Suprapubic skin (tissue), 3 donors: ENCODE measurements at regions not wholly inside any gene's neighbourhood (a gene's known extent, or its start where the extent isn't known, plus 50 kb on each side); places are given as distances from the start of the nearest gene placed in this dataset.

Experiments used
- EP300 ChIP-seq: sonication (generic); formaldehyde crosslinking; IDR thresholded peaks from one replicate; pipeline ENCODE4 v1.6.1; 2017; ENCODE audit warnings: antibody characterized with exemption
- TF ChIP-seq, protein P1 (sequence below), 2 donors: fragments of 200-600 bp in 1 of 2; fragments of 450-650 bp in 1 of 2; sonication (generic) in 1 of 2; IDR thresholded peaks; one replicate each; pipeline ENCODE4 v1.5.1; 2016 to 2019; ENCODE audit warnings: antibody characterized with exemption in 2 of 2, mild to moderate bottlenecking in 1 of 2, moderate library complexity in 1 of 2

DNA sequence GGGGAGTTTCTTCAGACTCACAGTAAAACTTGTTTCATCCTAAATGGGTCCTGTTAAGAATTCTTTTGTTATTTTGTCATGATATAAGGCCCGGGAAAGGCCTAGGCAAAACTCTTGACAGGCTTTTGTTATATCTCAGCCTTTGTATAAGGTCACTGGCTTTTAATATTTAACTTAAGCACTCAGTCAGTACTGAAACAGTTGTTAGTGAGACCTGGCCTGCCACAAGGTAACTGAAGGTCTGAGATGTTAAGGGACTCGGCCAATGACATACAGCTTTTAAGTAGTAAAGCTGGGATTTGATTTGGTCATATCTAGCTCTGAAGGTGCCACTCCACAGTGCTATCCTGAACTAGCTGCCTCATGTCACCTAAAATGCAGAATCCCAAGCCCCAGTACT, 57.2 kb upstream of the STEAP4 start:
- TF ChIP-seq, protein P1, sequence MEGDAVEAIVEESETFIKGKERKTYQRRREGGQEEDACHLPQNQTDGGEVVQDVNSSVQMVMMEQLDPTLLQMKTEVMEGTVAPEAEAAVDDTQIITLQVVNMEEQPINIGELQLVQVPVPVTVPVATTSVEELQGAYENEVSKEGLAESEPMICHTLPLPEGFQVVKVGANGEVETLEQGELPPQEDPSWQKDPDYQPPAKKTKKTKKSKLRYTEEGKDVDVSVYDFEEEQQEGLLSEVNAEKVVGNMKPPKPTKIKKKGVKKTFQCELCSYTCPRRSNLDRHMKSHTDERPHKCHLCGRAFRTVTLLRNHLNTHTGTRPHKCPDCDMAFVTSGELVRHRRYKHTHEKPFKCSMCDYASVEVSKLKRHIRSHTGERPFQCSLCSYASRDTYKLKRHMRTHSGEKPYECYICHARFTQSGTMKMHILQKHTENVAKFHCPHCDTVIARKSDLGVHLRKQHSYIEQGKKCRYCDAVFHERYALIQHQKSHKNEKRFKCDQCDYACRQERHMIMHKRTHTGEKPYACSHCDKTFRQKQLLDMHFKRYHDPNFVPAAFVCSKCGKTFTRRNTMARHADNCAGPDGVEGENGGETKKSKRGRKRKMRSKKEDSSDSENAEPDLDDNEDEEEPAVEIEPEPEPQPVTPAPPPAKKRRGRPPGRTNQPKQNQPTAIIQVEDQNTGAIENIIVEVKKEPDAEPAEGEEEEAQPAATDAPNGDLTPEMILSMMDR (IDR thresholded peaks at IDR 0.05) = no peak
- TF ChIP-seq EP300 = no peak
